HCT116 (cell line): ENCODE measurements at regions not wholly inside any gene's neighbourhood (a gene's known extent, or its start where the extent isn't known, plus 50 kb on each side); places are given as distances from the start of the nearest gene placed in this dataset.

Source experiments
- ATAC-seq: fragments of 200-7000 bp; cut with Tn5 transposase; 2 replicates; pipeline ENCODE4 v1.9.1; 2020; ENCODE audit warnings: mild to moderate bottlenecking, moderate library complexity
- BruUV-seq: library from RNA; stranded (reverse); fragments of 400-500 nt; replicated peaks from 2 replicates; lab custom pipeline; 2021; lab: Mats Ljungman, UMichigan
- CTCF ChIA-PET: fragments of 300-600 bp; sonication (Branson Sonifier 250); formaldehyde crosslinking; loops from one replicate; lab custom pipeline; 2021; ENCODE audit warnings: antibody characterized with exemption; lab: Charles Lee
- POLR2A ChIA-PET: fragments of 300-600, 350-600 bp; sonication (Branson Sonifier 250); formaldehyde crosslinking; loops from one replicate; lab custom pipeline; 2021; ENCODE audit warnings: antibody characterized with exemption; lab: Charles Lee
- RAD21 ChIA-PET, 2 experiments: fragments of 300-600 bp; sonication (Branson Sonifier 250); formaldehyde crosslinking; loops; one replicate each; lab custom pipeline; 2023; ENCODE audit warnings: low total read pairs in 2 of 2; ENCODE audit not compliant: uncharacterized antibody in 2 of 2, unreplicated experiment in 2 of 2, low non-redundant PET in 1 of 2; lab: Charles Lee
- DNase-seq: peaks from one replicate; pipeline ENCODE4 v3.0.0-alpha.2; 2010; ENCODE audit warnings: low read depth, low spot score
- H2AFZ ChIP-seq: fragments of 200-600 bp; shearing (Covaris generic), sonication (generic); 2 replicates; pipeline ENCODE4 v1.6.1; 2017; ENCODE audit warnings: low read depth, mixed run types, mixed read lengths, antibody characterized with exemption, low read length; ENCODE audit not compliant: poor library complexity, severe bottlenecking
- H3K27ac ChIP-seq: 2 replicates; pipeline ENCODE4 v1.5.1; 2012; ENCODE audit warnings: low read depth, low read length
- H3K27me3 ChIP-seq: fragments of 200-600 bp; sonication (generic); 2 replicates; pipeline ENCODE4 v1.6.1; 2016; ENCODE audit warnings: mixed run types, low read length, mixed read lengths; ENCODE audit not compliant: insufficient read depth
- H3K36me3 ChIP-seq, 2 experiments: fragments of 200-500 bp in 1 of 2; fragments of 200-600 bp in 1 of 2; sonication (Bioruptor generic) in 1 of 2; sonication (generic) in 1 of 2; 2 replicates each; pipeline versions ENCODE4 v1.5.1 to v1.6.1; 2014 to 2016; ENCODE audit warnings: low read length in 2 of 2, inconsistent platforms in 1 of 2, mixed read lengths in 1 of 2, mixed run types in 1 of 2; ENCODE audit not compliant: insufficient read depth in 2 of 2, control insufficient read depth in 1 of 2
- H3K4me1 ChIP-seq, 2 experiments: fragments of 200-600 bp in 1 of 2; sonication (generic) in 1 of 2; 2 replicates each; pipeline versions ENCODE4 v1.5.1 to v1.6.1; 2012 to 2017; ENCODE audit warnings: low read length in 2 of 2, inconsistent platforms in 1 of 2, mild to moderate bottlenecking in 1 of 2, mixed read lengths in 1 of 2, mixed run types in 1 of 2, moderate library complexity in 1 of 2; ENCODE audit not compliant: insufficient read depth in 2 of 2, control insufficient read depth in 1 of 2
- H3K4me2 ChIP-seq: fragments of 200-600 bp; sonication (generic); 2 replicates; pipeline ENCODE4 v1.6.1; 2017; ENCODE audit warnings: mixed run types, low read length, mixed read lengths
- H3K4me3 ChIP-seq, 2 experiments: fragments of 200-600 bp in 1 of 2; sonication (generic) in 1 of 2; replicated peaks in 1 of 2; 2 replicates each; pipeline ENCODE4 v1.5.1; 2011 to 2016; ENCODE audit warnings: low read length in 2 of 2, control low read depth in 1 of 2, low read depth in 1 of 2, mild to moderate bottlenecking in 1 of 2, mixed read lengths in 1 of 2, mixed run types in 1 of 2
- H3K79me2 ChIP-seq: fragments of 200-600 bp; sonication (generic); 2 replicates; pipeline ENCODE4 v1.6.1; 2017; ENCODE audit warnings: mild to moderate bottlenecking, mixed run types, low read length, moderate library complexity, mixed read lengths; ENCODE audit not compliant: insufficient read depth
- H3K9ac ChIP-seq: fragments of 200-600 bp; sonication (generic); 2 replicates; pipeline ENCODE4 v1.6.1; 2016; ENCODE audit warnings: low read length, mixed read lengths
- H3K9me2 ChIP-seq: fragments of 200-600 bp; sonication (generic), shearing (Covaris generic); 2 replicates; pipeline ENCODE4 v1.6.1; 2017; ENCODE audit warnings: mixed run types, mild to moderate bottlenecking, moderate library complexity; ENCODE audit not compliant: insufficient read depth
- H3K9me3 ChIP-seq, 2 experiments: fragments of 200-500 bp in 1 of 2; fragments of 200-600 bp in 1 of 2; sonication (Bioruptor generic) in 1 of 2; sonication (generic) in 1 of 2; 2 replicates each; pipeline ENCODE4 v1.6.1; 2014 to 2017; ENCODE audit warnings: low read length in 2 of 2, mixed read lengths in 2 of 2, inconsistent platforms in 1 of 2, low read depth in 1 of 2, mild to moderate bottlenecking in 1 of 2, mixed run types in 1 of 2, moderate library complexity in 1 of 2; ENCODE audit not compliant: control insufficient read depth in 1 of 2, insufficient read depth in 1 of 2
- H4K20me1 ChIP-seq: fragments of 200-600 bp; sonication (generic), shearing (Covaris generic); 2 replicates; pipeline ENCODE4 v1.6.1; 2017; ENCODE audit warnings: mixed run types, mild to moderate bottlenecking, moderate library complexity; ENCODE audit not compliant: insufficient read depth
- ATF3 ChIP-seq: IDR thresholded peaks from 2 replicates; pipeline ENCODE4 v1.6.1; 2012
- CBX3 ChIP-seq: IDR thresholded peaks from 2 replicates; pipeline ENCODE4 v1.6.1; 2012; ENCODE audit warnings: low read depth
- CEBPB ChIP-seq: IDR thresholded peaks from 2 replicates; pipeline ENCODE4 v1.6.1; 2012; ENCODE audit warnings: low read depth
- CTCF ChIP-seq, 3 experiments: fragments of 200-600 bp in 1 of 3; sonication (generic) in 1 of 3; IDR thresholded peaks in 2 of 3; conservative IDR thresholded peaks in 1 of 3; 2 replicates each; pipeline ENCODE4 v1.5.1; 2012 to 2017; ENCODE audit warnings: low read depth in 2 of 3, low read length in 2 of 3, antibody characterized with exemption in 1 of 3, borderline replicate concordance in 1 of 3, control low read depth in 1 of 3, mild to moderate bottlenecking in 1 of 3, mixed read lengths in 1 of 3, mixed run types in 1 of 3, moderate library complexity in 1 of 3; ENCODE audit not compliant: insufficient read depth in 1 of 3
- EGR1 ChIP-seq: IDR thresholded peaks from 2 replicates; pipeline ENCODE4 v1.6.1; 2012; ENCODE audit warnings: low read depth
- ELF1 ChIP-seq: IDR thresholded peaks from 2 replicates; pipeline ENCODE4 v1.6.1; 2012; ENCODE audit warnings: low read depth, borderline replicate concordance
- EZH2 ChIP-seq: fragments of 200-600 bp; sonication (generic); IDR thresholded peaks from 2 replicates; pipeline ENCODE4 v1.6.1; 2017; ENCODE audit warnings: antibody characterized with exemption, mixed run types
- MAX ChIP-seq: IDR thresholded peaks from 2 replicates; pipeline ENCODE4 v1.6.1; 2012
- POLR2AphosphoS5 ChIP-seq: IDR thresholded peaks from 2 replicates; pipeline ENCODE4 v1.6.1; 2011; ENCODE audit warnings: mild to moderate bottlenecking, low read depth, low read length, moderate library complexity
- RAD21 ChIP-seq: IDR thresholded peaks from 2 replicates; pipeline ENCODE4 v1.6.1; 2012; ENCODE audit warnings: low read depth, mild to moderate bottlenecking
- REST ChIP-seq: IDR thresholded peaks from 2 replicates; pipeline ENCODE4 v1.6.1; 2012; ENCODE audit warnings: low read depth
- SIN3A ChIP-seq: IDR thresholded peaks from 2 replicates; pipeline ENCODE4 v1.6.1; 2012; ENCODE audit warnings: low read depth
- SP1 ChIP-seq: IDR thresholded peaks from 2 replicates; pipeline ENCODE4 v1.6.1; 2012; ENCODE audit warnings: low read depth
- SRF ChIP-seq: IDR thresholded peaks from 2 replicates; pipeline ENCODE4 v1.6.1; 2012; ENCODE audit warnings: low read depth
- TCF7L2 ChIP-seq: IDR thresholded peaks from 2 replicates; pipeline ENCODE4 v1.7.0; 2011; ENCODE audit warnings: borderline replicate concordance, inconsistent platforms; ENCODE audit not compliant: insufficient read depth, insufficient read length; ENCODE audit errors: extremely low read depth
- YY1 ChIP-seq: IDR thresholded peaks from 2 replicates; pipeline ENCODE4 v1.6.1; 2011; ENCODE audit warnings: low read length, low read depth, moderate library complexity, mild to moderate bottlenecking; ENCODE audit not compliant: insufficient replicate concordance; ENCODE audit errors: extremely low read depth
- intact Hi-C: fragments of 100-400 bp; cut with micrococcal nuclease; formaldehyde crosslinking; loops from 2 replicates; pipeline ENCODE4 v1.10.0; 2022

- H3K4me2 ChIP-seq: no peak overlapping the region
- no peaks in the 10 kb centered on the region for H3K9me3 ChIP-seq
- intact Hi-C loops: no loop called here
- peaks cover 25% of the 10 kb centered on the region for H3K27me3 ChIP-seq
- ChIA-PET RAD21 (no interaction called here), POLR2A (no interaction called here), CTCF (no interaction called here)
- H3K36me3 ChIP-seq: no peaks in the 10 kb centered on the region
- no peak overlapping the region for H3K9ac ChIP-seq
- no peaks in the 10 kb centered on the region for H3K79me2 ChIP-seq
- no peak for ATAC-seq
- H3K4me1 ChIP-seq: peaks cover 0 to 9% of the 10 kb centered on the region in 2 experiments; a peak in 1 of 4 replicates
- no peak for DNase-seq
- no peak overlapping the region for H2AFZ ChIP-seq
- BruUV-seq: no TSS peak
- H3K27ac ChIP-seq: no peak overlapping the region
- TF ChIP-seq CTCF (IDR thresholded peaks at IDR 0.05 in 2 of 3, conservative IDR thresholded peaks at IDR 0.05 in 1 of 3; ENCODE audit: borderline replicate concordance in 1 of 3, insufficient read depth in 1 of 3, low read depth in 2 of 3, low read length in 2 of 3) (no peak), MAX (no peak), SIN3A (no peak), SRF (no peak), YY1 (no peak), EGR1 (no peak), SP1 (no peak), RAD21 (no peak), TCF7L2 (no peak), CBX3 (no peak), REST (no peak), EZH2 (no peak), CEBPB (no peak), ATF3 (no peak), POLR2AphosphoS5 (no peak), ELF1 (no peak)
- H3K4me3 ChIP-seq: no peak overlapping the region
- H4K20me1 ChIP-seq: no peaks in the 10 kb centered on the region
- no peaks in the 10 kb centered on the region for H3K9me2 ChIP-seq
Observed at GRCh38 chr2:65724336-65724735, 291.9 kb upstream of the SPRED2 start.
